GM12892 (cell line): ENCODE measurements at regions not wholly inside any gene's neighbourhood (a gene's known extent, or its start where the extent isn't known, plus 50 kb on each side); places are given as distances from the start of the nearest gene placed in this dataset.

Experiments
- DNase-seq: peaks from one replicate; pipeline ENCODE4 v3.0.0; 2011; ENCODE audit not compliant: insufficient read length
- FAIRE-seq: peaks from 2 replicates; lab custom pipeline; 2011; peaks lifted over from hg19 to GRCh38; lab: Jason Lieb, UNC
- POLR2A ChIP-seq: IDR thresholded peaks from 2 replicates; pipeline ENCODE4 v1.6.1; 2011; ENCODE audit warnings: low read depth, low read length, control low read depth
- POLR2AphosphoS5 ChIP-seq: IDR thresholded peaks from 2 replicates; pipeline ENCODE4 v1.6.1; 2011; ENCODE audit warnings: low read depth, low read length, control low read depth
- TAF1 ChIP-seq: IDR thresholded peaks from 2 replicates; pipeline ENCODE4 v1.6.1; 2011; ENCODE audit warnings: low read depth, mild to moderate bottlenecking, control low read depth, low read length, borderline replicate concordance

DNA sequence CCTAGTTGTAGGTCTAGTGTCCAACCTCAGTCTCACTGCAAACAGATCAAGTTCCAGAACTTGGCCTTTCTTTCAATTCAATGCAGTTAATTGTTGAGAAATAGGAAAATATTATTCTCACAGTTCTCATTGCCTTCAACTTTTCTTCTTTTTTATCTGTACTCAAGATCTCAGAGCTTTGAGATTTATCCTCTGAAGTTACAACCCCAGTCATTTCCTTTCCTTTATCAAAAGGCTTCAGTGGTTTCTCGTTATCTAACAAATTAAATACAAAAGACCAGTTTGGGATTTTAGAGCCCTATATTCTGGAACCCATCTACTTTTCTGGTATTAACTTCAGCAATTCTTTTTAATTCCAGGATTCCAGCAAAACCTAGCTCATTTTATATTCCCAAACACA lies 130.2 kb downstream of the TMA16 start:
- DNase-seq (no peak), FAIRE-seq (no peak)
- TF ChIP-seq POLR2A (no peak), POLR2AphosphoS5 (no peak), TAF1 (no peak)

DNA sequence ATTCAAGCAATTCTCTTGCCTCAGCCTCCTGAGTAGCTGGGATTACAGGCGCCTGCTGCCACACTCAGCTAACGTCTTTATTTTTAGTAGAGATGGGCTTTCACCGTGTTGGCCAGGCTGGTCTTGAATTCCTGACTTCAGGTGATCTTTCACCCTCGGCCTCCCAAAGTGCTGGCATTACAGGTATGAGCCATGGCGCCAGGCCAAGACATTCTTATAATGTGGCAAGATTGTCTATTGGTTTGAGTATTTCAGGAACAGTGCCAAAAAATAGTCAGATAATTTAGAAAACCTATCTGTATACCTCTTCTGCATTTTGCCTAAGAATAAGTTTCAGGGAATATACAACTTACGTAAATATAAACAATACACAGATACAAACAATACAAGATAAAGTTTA lies 136.8 kb downstream of the TMA16 start:
- FAIRE-seq (no peak), DNase-seq (no peak)
- TF ChIP-seq POLR2AphosphoS5 (no peak), TAF1 (no peak), POLR2A (no peak)

DNA sequence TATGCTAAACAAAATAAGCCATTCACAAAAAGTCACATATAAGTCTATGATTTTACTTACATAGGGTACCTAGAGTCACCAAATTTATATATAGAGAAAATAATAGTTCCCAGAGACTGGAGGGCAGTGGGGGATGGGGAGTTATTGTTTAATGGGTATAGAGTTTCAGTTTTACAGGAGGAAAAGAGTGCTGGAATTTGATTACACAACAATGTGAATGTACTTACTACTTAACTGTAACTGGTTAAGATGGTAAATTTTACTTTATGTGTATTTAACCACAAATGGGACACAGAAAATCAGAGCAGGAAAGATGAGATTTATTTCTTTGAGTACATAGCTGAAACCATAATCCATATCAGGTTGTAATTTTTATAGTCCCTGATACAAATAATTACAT lies 144.4 kb downstream of the TMA16 start:
- no peak for DNase-seq
- no peak for FAIRE-seq
- TF ChIP-seq POLR2AphosphoS5 (no peak), TAF1 (no peak), POLR2A (no peak)

DNA sequence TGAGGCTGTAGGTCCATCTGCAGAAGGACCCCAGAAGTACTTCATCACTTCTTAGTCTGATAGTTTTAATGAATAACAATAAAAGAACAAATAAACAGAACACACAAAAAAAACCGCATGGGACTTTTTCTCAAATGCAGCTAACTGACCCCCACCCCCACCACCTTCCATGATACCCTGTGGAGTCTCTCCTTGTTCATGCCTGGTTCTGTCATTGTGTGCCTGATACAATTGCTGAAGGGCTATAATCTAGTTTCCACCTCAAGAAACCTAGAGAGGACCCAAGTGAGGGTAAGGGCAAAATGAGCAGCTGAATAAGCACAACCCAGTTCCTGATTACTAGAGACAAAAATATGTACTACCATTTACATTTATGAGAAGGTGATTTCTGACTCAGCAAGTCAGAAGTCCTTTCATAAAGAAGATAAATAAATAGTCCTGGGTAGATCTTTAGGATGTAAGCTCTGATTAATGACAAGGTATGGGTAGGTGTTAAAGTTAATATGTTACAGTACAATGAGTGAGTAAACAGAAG lies 155.1 kb downstream of the TMA16 start:
- FAIRE-seq (no peak), DNase-seq (no peak)
- TF ChIP-seq TAF1 (no peak), POLR2A (no peak), POLR2AphosphoS5 (no peak)

DNA sequence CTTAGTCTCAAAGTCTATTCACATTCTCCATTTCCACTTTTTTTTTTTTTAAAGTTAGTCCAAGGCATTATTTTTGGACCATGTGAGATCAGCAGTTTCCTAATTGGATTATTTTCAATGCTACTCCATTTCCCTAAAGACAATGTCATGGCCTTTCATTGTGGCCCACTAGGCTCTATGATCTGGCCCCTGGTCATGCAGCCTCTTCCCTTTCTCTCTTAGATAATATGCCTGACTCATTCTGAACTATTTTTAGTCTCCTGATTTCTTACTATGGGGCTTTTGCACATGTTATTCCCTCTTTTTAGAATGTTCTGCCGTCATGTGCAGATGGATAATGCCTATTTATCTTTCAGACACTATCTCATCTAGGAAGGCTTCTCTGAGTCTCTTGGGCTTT lies 157.3 kb downstream of the TMA16 start:
- FAIRE-seq: no peak
- DNase-seq: no peak
- TF ChIP-seq POLR2A (no peak), POLR2AphosphoS5 (no peak), TAF1 (no peak)

DNA sequence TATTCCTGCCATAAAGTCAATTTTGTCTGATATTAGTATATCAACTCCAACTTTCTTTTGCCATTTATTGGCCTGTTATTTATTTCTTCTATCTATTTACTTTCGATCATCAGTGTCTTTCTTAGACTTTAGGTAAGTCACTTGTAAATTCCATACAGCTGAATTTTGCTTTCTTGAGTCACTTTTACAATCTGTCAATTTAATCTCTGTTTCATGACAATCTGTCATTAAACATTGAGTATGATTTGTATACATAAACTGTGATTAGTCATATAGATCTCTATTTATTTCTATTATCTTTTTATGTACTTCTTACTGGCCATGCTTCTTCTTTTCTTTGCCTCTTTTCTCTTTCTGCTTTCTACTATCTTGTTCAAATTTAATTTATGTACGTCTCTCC lies 160.1 kb downstream of the TMA16 start:
- DNase-seq: no peak

DNA sequence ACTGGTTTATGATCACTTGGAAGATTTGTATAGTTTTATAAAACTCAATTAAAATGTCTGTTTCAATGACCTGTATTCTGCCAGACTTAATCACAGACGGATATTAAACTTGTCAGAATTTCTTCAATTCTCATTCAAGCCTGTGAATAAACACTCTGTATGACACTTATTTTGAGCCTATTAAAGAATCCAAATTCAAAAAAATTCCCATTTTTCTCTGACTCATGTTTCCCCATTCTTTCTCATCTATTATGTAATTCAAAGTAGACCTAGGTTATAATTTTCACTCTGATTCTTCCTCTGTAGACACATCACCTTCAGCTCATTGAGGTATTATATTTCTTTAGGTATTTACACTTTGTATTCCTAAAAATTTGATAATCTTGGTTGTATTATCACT lies 166.1 kb downstream of the TMA16 start:
- no peak for DNase-seq
- FAIRE-seq: no peak
- TF ChIP-seq TAF1: no peak
- TF ChIP-seq POLR2AphosphoS5: no peak
- no peak for TF ChIP-seq POLR2A

More for the DNA sequence above, 160.1 kb downstream of the TMA16 start:
- FAIRE-seq: no peak
- TF ChIP-seq POLR2AphosphoS5: no peak
- TF ChIP-seq POLR2A: no peak
- no peak for TF ChIP-seq TAF1

DNA sequence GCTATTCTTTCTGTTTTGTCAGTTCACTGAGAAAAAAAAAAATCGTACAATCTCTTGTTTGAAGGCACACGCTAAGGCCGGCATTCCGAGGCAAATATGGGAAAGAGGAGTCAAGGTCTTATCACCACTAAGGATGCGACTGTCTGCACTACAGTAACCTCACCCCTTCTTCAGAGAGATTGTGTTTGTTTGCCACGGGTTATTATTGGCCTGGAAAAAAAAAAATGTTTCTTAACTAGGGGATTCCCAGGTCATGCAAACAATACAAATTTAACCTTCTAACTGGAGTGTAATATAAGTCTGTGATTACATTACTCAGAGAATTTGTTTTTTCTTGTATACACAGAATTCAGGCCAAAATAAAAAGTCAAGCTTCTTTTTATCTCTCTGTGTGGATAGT lies 168.3 kb downstream of the TMA16 start:
- TF ChIP-seq POLR2AphosphoS5 (no peak), TAF1 (no peak), POLR2A (no peak)
- DNase-seq (no peak), FAIRE-seq (no peak)

DNA sequence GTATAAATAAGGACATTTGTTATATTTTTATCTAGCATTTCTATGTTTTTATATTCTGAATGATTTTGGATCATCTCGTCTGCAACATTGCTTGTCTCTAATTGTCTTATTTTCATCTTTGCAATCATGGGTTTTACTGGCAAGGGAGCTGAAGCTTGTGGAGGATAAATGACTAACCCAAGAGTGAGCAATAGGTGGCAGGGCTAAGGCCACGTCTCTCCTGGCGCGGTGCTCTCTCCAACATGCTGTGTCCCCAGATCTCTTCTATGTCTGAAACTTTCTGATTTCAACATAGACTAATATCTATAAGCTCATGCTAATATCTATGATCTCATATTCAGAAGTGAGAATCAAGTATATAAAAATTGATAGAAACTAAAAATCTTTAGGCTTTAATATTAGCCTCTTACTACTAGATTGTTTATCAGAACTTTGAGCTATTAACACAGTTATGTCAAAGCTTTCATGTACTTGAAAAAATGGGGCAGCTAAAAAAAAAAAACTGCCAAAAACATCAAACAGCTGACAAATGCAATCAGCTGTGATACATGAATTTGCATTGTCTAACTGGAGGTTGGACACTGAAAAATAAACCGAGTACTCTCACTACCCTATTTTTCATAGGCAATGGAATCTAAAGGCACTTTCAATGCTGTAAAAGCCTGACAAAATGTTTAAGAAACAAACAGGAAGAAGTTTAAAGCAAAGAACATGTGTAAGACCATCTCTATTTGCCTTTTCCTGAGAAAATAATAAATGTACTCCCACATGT lies 169.2 kb downstream of the TMA16 start:
- peak; percentile 88 for FAIRE-seq
- TF ChIP-seq POLR2AphosphoS5: no peak
- TF ChIP-seq TAF1: no peak
- no peak for TF ChIP-seq POLR2A
- no peak for DNase-seq

DNA sequence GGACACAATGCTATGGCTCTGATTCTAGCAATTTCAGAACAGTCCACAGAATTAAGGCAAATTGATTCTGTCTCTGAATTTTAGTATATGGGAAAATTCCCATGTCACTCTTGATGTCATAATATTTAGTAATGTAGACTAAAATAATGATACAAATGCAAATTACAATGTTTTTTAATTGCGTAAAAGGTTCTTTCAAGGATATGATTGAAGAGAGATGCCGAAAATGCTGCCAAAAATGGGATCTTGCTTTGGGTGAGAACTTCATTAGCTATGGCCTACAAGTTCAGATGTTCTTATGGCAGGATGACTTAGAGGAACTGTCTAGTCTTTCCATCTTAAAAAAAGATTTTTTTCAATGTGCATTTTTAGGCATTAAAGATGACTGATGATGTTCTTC lies 170.6 kb downstream of the TMA16 start:
- FAIRE-seq: no peak
- TF ChIP-seq TAF1 (no peak), POLR2AphosphoS5 (no peak), POLR2A (no peak)
- no peak for DNase-seq

DNA sequence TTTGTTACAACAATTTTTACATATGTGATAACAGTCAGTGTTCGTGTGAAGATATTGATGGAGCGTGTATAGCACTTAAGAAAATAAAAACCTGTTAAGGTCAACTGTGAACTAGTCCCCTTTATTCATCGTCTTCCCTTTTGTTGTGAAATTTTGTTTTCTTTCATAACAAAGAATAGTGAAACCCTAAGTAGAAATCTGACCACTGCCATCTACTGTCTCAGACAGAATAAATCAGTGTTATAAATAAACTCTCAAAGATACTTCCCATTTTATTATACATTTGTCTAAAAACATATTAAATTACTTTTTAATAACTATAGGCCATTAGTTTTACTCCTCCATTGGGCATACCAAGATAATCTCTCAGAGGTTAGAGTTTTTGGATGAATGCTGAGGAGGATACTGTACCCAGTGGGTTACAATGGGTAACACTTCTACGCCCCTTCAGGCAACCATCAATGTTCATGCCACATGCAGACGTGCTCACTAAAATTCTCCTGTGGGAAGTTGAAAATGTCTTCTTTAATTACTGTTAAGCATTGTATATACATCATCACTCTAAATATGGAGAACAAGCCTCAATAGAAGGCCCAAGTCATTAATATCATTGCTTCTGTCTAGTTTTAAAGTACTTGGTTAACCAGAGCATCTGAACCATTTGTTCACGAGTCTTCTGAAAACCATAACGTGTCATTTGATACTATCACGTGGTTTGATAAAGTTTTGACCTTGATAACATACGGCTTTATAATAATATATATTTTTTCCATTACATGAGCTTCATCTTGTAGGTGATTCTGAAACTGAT lies 171.2 kb downstream of the TMA16 start:
- TF ChIP-seq TAF1 (no peak), POLR2A (no peak), POLR2AphosphoS5 (no peak)
- DNase-seq (no peak), FAIRE-seq (peak; percentile 79)

DNA sequence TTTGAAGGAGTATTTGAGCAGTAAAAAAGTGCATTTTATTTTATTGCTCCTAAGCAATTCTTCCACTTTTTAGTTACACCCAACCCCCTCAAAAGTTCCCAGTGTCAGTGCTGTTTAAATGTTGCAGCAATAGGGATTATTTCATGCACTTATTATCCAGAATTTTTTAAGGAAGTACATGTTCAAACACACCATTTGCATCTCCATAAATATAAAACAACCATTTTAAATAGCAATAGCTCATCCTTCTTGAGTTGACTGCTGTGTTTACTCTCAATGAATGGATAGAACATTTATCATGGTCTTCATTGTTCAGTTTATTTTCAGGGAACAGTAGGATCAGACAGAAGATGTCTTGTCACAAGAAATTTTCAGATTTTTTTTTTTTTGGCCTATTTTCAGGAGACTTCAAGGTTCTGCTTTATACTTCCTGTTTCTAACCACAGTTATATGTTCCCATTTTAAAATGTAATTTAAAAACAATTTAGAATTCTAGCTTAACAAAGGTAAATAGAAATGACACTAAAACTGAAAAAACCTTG lies 171.9 kb downstream of the TMA16 start:
- DNase-seq (no peak), FAIRE-seq (no peak)
- TF ChIP-seq TAF1 (no peak), POLR2A (no peak), POLR2AphosphoS5 (no peak)
